Mesothelial cell of epicardium (in vitro differentiated cells): ENCODE measurements at regions not wholly inside any gene's neighbourhood (a gene's known extent, or its start where the extent isn't known, plus 50 kb on each side); places are given as distances from the start of the nearest gene placed in this dataset.

Experiments used
- DNase-seq, 2 experiments: peaks; one replicate each; pipeline ENCODE4 v3.0.0; 2021; ENCODE audit warnings: low spot score in 2 of 2; ENCODE audit not compliant: unreplicated experiment in 2 of 2
- H3K27ac Mint-ChIP-seq: 2 replicates; pipeline ENCODE4 v1.8.0; 2021; ENCODE audit warnings: mixed read lengths
- H3K27me3 Mint-ChIP-seq: 2 replicates; pipeline ENCODE4 v1.8.0; 2021; ENCODE audit warnings: low read depth, mixed read lengths
- H3K36me3 Mint-ChIP-seq: 2 replicates; pipeline ENCODE4 v1.8.0; 2021; ENCODE audit warnings: mixed read lengths
- H3K4me1 Mint-ChIP-seq: 2 replicates; pipeline ENCODE4 v1.8.0; 2021; ENCODE audit warnings: mixed read lengths
- H3K4me3 Mint-ChIP-seq: 2 replicates; pipeline ENCODE4 v1.8.0; 2021; ENCODE audit warnings: mild to moderate bottlenecking, moderate library complexity, mixed read lengths
- H3K9me3 Mint-ChIP-seq: 2 replicates; pipeline ENCODE4 v1.8.0; 2021; ENCODE audit warnings: mixed read lengths
- TF ChIP-seq, protein P1 (sequence below): fragments of 200-600 bp; sonication (generic); IDR thresholded peaks from one replicate; pipeline ENCODE4 v1.5.0; 2021; ENCODE audit warnings: antibody characterized with exemption; ENCODE audit not compliant: unreplicated experiment

DNA sequence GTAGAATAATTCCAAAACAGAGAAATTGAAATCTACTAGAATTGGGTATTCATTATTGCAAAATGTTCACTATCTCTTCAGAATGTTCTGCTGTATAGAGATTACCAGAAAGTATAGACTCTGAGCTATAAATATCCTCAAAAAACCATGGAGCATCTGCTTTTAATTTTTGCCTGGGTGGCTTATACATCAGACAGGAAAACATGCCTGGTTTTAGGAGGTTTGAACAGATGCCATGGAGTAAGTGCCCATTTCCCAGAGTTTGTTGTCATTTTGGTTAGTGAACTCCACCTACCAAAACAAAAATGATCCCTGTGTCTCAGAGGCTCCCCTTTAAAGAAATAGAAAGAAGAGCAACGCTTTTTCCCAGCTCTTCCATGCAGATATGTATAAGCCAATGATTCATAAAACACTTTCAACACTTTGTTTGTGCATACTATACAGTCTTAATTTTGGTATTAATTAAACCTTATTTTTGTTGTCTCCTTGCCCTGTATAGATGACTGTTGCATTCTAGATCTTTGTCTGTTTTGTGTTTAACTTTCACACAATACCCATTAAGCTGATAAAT, 68.7 kb downstream of the MEPE start:
- Mint-ChIP-seq H3K27me3 (no peaks in the 10 kb centered on the region), H3K9me3 (no peaks in the 10 kb centered on the region), H3K4me1 (peaks cover 38% of the 10 kb centered on the region), H3K36me3 (no peaks in the 10 kb centered on the region), H3K27ac (no peak overlapping the region), H3K4me3 (no peak overlapping the region)
- TF ChIP-seq, protein P1, sequence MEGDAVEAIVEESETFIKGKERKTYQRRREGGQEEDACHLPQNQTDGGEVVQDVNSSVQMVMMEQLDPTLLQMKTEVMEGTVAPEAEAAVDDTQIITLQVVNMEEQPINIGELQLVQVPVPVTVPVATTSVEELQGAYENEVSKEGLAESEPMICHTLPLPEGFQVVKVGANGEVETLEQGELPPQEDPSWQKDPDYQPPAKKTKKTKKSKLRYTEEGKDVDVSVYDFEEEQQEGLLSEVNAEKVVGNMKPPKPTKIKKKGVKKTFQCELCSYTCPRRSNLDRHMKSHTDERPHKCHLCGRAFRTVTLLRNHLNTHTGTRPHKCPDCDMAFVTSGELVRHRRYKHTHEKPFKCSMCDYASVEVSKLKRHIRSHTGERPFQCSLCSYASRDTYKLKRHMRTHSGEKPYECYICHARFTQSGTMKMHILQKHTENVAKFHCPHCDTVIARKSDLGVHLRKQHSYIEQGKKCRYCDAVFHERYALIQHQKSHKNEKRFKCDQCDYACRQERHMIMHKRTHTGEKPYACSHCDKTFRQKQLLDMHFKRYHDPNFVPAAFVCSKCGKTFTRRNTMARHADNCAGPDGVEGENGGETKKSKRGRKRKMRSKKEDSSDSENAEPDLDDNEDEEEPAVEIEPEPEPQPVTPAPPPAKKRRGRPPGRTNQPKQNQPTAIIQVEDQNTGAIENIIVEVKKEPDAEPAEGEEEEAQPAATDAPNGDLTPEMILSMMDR: no peak
- no peak for DNase-seq

DNA sequence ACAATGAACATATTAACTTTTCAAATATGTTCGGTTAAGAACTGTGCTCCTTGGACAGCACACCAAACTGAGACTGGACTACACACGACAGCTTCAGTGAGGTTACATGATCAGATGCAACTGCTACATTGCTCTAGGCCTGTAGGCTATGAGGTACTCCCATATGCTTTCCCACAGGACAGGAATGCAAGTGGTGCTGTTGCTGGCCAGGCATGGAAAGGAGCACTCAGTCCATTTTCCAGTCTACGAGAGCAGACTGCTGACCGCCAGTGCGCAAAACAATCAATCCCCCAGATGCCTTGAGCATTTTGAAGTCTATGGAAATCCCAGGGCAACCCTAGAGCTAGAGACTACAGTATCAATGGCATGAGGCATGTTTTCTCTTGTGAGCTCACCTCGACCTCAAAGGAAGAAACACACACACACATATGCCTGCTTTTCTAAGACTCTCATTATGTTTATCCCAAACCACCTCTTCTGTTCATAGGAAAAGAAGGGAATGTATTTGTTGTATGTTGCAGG, 70.8 kb upstream of the SPP1 start:
- Mint-ChIP-seq H3K27me3 (no peaks in the 10 kb centered on the region), H3K9me3 (no peaks in the 10 kb centered on the region), H3K4me1 (peaks cover 51% of the 10 kb centered on the region), H3K36me3 (peaks cover 1% of the 10 kb centered on the region), H3K4me3 (no peak overlapping the region), H3K27ac (peak overlapping the region; percentile 80)
- DNase-seq: no peak
- TF ChIP-seq, protein P1: no peak

DNA sequence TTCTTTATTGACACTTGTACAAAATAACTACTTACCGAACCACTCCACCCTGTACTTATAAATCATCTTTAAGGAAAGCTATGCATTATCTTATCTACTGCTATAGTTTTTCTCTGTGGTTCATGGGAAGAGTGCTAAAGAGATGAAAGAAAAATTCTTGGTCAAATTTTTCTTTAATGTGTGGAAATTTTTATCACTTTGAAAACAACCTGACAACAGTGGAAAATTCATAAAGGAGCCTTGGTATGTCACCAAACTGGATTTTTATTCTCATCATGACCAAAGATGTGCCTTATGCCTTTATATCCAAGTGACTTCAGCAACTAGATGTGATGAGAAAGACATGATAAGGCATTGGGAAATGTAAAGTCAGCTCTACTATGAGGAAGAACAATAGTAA, 67.2 kb upstream of the SPP1 start:
- Mint-ChIP-seq H3K4me1 (peaks cover 64% of the 10 kb centered on the region), H3K9me3 (no peaks in the 10 kb centered on the region), H3K4me3 (no peak overlapping the region), H3K27me3 (no peaks in the 10 kb centered on the region), H3K27ac (peak overlapping the region; percentile 78), H3K36me3 (peaks cover 1% of the 10 kb centered on the region)
- no peak for DNase-seq
- TF ChIP-seq, protein P1: no peak

DNA sequence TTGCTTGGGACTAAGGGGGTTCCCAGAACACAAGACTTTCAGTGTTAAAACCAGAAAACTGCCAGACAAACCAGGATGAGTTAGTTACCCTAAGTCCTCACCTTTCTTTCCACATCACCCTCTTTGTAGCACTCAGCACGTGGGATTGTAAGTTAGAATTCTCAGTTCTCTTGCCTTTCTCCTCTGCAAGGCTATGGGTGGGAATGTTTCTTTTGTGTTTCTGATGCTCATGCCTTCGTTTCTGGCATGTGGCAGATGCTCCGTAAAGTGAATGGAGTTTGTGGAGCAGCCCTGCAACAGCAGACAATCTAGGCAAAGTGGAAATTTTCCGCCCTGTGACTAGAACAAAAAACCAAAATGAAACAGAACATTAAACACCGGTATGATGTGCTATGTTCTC, 64.7 kb upstream of the SPP1 start:
- Mint-ChIP-seq H3K36me3 (peaks cover 1% of the 10 kb centered on the region), H3K27me3 (no peaks in the 10 kb centered on the region), H3K4me1 (peaks cover 53% of the 10 kb centered on the region), H3K9me3 (no peaks in the 10 kb centered on the region), H3K27ac (peak overlapping the region; percentile 74), H3K4me3 (no peak overlapping the region)
- TF ChIP-seq, protein P1: no peak
- DNase-seq: no peak

DNA sequence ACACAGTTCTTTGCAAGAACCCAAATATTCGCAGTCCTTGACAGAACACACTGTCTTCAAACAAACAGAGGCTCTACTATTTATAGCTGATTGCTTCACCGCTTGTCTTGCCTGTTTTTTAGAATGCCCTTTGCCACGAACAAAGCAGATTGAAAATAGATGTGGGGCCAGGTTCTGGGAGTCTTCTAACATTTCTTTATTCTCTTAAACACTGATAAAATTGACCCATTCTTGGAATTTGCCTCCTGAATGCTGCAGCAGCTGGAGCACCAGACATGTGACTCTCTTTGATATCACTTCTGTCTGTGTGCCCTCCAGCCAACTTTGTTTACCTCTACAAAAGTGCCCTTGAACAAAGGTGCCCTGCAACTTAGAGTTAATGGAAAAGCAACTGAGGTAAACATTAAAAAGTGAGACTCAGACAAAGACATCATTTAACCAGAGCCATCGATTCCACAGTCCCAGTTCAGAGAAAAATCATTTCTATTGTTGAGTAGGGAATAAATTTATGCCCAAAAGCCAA, 64.2 kb upstream of the SPP1 start:
- no peak for DNase-seq
- H3K27ac Mint-ChIP-seq: peak overlapping the region; percentile 74
- H3K4me3 Mint-ChIP-seq: no peak overlapping the region
- TF ChIP-seq, protein P1: no peak
- peaks cover 1% of the 10 kb centered on the region for H3K36me3 Mint-ChIP-seq
- H3K27me3 Mint-ChIP-seq: no peaks in the 10 kb centered on the region
- H3K4me1 Mint-ChIP-seq: peaks cover 53% of the 10 kb centered on the region
- H3K9me3 Mint-ChIP-seq: no peaks in the 10 kb centered on the region
